OCI-LY3 (cell line): ENCODE measurements at regions not wholly inside any gene's neighbourhood (a gene's known extent, or its start where the extent isn't known, plus 50 kb on each side); places are given as distances from the start of the nearest gene placed in this dataset.

Experiments
- H2AFZ ChIP-seq: fragments of 200-600, 300-600 bp; shearing (Covaris generic); 2 replicates; pipeline ENCODE4 v1.6.0; 2014; ENCODE audit warnings: antibody characterized with exemption, low read depth, low read length
- H3K27ac ChIP-seq: fragments of 200-600, 300-600 bp; sonication (generic); 2 replicates; pipeline ENCODE4 v1.5.1; 2014; ENCODE audit warnings: mild to moderate bottlenecking, low read length, moderate library complexity, mixed read lengths
- H3K27me3 ChIP-seq: fragments of 200-600, 300-600 bp; sonication (generic); 2 replicates; pipeline ENCODE4 v1.6.1; 2014; ENCODE audit warnings: low read depth, low read length, mixed read lengths
- H3K36me3 ChIP-seq: fragments of 200-600, 300-600 bp; sonication (generic); replicated peaks from 2 replicates; pipeline ENCODE3; 2014; ENCODE audit warnings: low read depth, low read length, mixed read lengths
- H3K4me1 ChIP-seq: fragments of 300-600, 200-600 bp; sonication (generic); 2 replicates; pipeline ENCODE4 v1.6.1; 2014; ENCODE audit warnings: low read length, mixed read lengths
- H3K4me2 ChIP-seq: fragments of 200-600, 300-600 bp; sonication (generic); 2 replicates; pipeline ENCODE4 v1.6.1; 2014; ENCODE audit warnings: low read length, mixed read lengths
- H3K4me3 ChIP-seq: fragments of 300-600, 200-600 bp; sonication (generic); 2 replicates; pipeline ENCODE4 v1.5.1; 2014; ENCODE audit warnings: antibody characterized with exemption, mild to moderate bottlenecking, low read length, moderate library complexity
- H3K79me2 ChIP-seq: fragments of 300-600, 200-600 bp; shearing (Covaris generic); 2 replicates; pipeline ENCODE4 v1.6.1; 2014; ENCODE audit warnings: mild to moderate bottlenecking, low read length, mixed read lengths
- H3K9ac ChIP-seq: fragments of 300-600, 200-600 bp; shearing (Covaris generic); 2 replicates; pipeline ENCODE4 v1.6.0; 2014; ENCODE audit warnings: mild to moderate bottlenecking, low read length, moderate library complexity
- H3K9me3 ChIP-seq: fragments of 200-600, 300-600 bp; shearing (Covaris generic); 2 replicates; pipeline ENCODE4 v1.6.1; 2014; ENCODE audit warnings: low read length, mixed read lengths; ENCODE audit not compliant: insufficient read depth
- H4K20me1 ChIP-seq: fragments of 200-600, 300-600 bp; sonication (generic); 2 replicates; pipeline ENCODE4 v1.6.1; 2016; ENCODE audit warnings: low read length, mixed read lengths; ENCODE audit not compliant: insufficient read depth
- CTCF ChIP-seq: fragments of 200-600, 300-600 bp; sonication (generic); IDR thresholded peaks from 2 replicates; pipeline ENCODE4 v1.5.1; 2014; ENCODE audit warnings: antibody characterized with exemption, low read length, low read depth
- EZH2phosphoT487 ChIP-seq: fragments of 200-600 bp; shearing (Covaris generic); IDR thresholded peaks from 2 replicates; pipeline ENCODE4 v1.6.1; 2018; ENCODE audit warnings: antibody characterized with exemption, mixed run types, low read depth

GRCh38 chr15:70566047-70566835, 197.1 kb downstream of the UACA start:
- Histone ChIP-seq H3K4me3 (no peak overlapping the region), H3K4me1 (peaks cover 6% of the 10 kb centered on the region; the same call in 1 of the 2 replicates), H4K20me1 (no peaks in the 10 kb centered on the region), H3K79me2 (no peaks in the 10 kb centered on the region), H3K9me3 (no peaks in the 10 kb centered on the region), H3K36me3 (no peaks in the 10 kb centered on the region), H3K9ac (no peak overlapping the region), H3K27me3 (0 out of 2 replicates have a peak, but pooled peaks cover 10% of the 10 kb centered on the region), H3K4me2 (no peak overlapping the region), H3K27ac (no peak overlapping the region), H2AFZ (no peak overlapping the region)
- TF ChIP-seq EZH2phosphoT487 (no peak), CTCF (no peak)

- no peaks in the 10 kb centered on the region for H3K9me3 ChIP-seq
- H2AFZ ChIP-seq = no peak overlapping the region
- no peak overlapping the region for H3K9ac ChIP-seq
- H3K4me3 ChIP-seq = no peak overlapping the region
- no peak overlapping the region for H3K4me2 ChIP-seq
- no peaks in the 10 kb centered on the region for H3K36me3 ChIP-seq
- H3K27me3 ChIP-seq = peaks cover 32% of the 10 kb centered on the region
- H4K20me1 ChIP-seq = no peaks in the 10 kb centered on the region
- TF ChIP-seq CTCF (no peak), EZH2phosphoT487 (no peak)
- no peaks in the 10 kb centered on the region for H3K4me1 ChIP-seq
- H3K79me2 ChIP-seq = no peaks in the 10 kb centered on the region
- H3K27ac ChIP-seq = no peak overlapping the region
Observed at GRCh38 chr15:70563561-70564095, 199.7 kb downstream of the UACA start.

GRCh38 chr15:70562906-70563305, 200.5 kb downstream of the UACA start:
- Histone ChIP-seq H3K27ac (no peak overlapping the region), H3K36me3 (no peaks in the 10 kb centered on the region), H3K4me2 (no peak overlapping the region), H3K9me3 (no peaks in the 10 kb centered on the region), H4K20me1 (no peaks in the 10 kb centered on the region), H2AFZ (no peak overlapping the region), H3K79me2 (no peaks in the 10 kb centered on the region), H3K9ac (no peak overlapping the region), H3K27me3 (peaks cover 39% of the 10 kb centered on the region), H3K4me1 (no peaks in the 10 kb centered on the region), H3K4me3 (no peak overlapping the region)
- no peak for TF ChIP-seq EZH2phosphoT487
- TF ChIP-seq CTCF = no peak

- H3K27ac ChIP-seq = no peak overlapping the region
- no peaks in the 10 kb centered on the region for H4K20me1 ChIP-seq
- no peaks in the 10 kb centered on the region for H3K79me2 ChIP-seq
- no peaks in the 10 kb centered on the region for H3K36me3 ChIP-seq
- H3K9ac ChIP-seq = no peak overlapping the region
- no peaks in the 10 kb centered on the region for H3K9me3 ChIP-seq
- H2AFZ ChIP-seq = no peak overlapping the region
- no peak overlapping the region for H3K4me3 ChIP-seq
- H3K4me1 ChIP-seq = no peaks in the 10 kb centered on the region
- H3K4me2 ChIP-seq = no peak overlapping the region
- peaks cover 49% of the 10 kb centered on the region for H3K27me3 ChIP-seq
- TF ChIP-seq EZH2phosphoT487 = no peak
Observed at GRCh38 chr15:70561885-70562284, 201.5 kb downstream of the UACA start.
